IMR-90 (cell line): ENCODE measurements at regions not wholly inside any gene's neighbourhood (a gene's known extent, or its start where the extent isn't known, plus 50 kb on each side); places are given as distances from the start of the nearest gene placed in this dataset.

Source experiments
- ATAC-seq: fragments of 200-7000 bp; cut with Tn5 transposase; 2 replicates; pipeline ENCODE4 v1.9.1; 2020; ENCODE audit warnings: low read depth, mild to moderate bottlenecking, moderate library complexity
- BruUV-seq: library from RNA; stranded (reverse); fragments of 400-500 nt; replicated peaks from 2 replicates; lab custom pipeline; 2021; lab: Mats Ljungman, UMichigan
- CTCF ChIA-PET: fragments of 300-600 bp; formaldehyde crosslinking; extraction: SDS; loops from one replicate; lab custom pipeline; 2021; ENCODE audit warnings: antibody characterized with exemption; lab: Yijun Ruan, JAX
- POLR2A ChIA-PET: fragments of 300-600 bp; sonication (Branson Sonifier 250); formaldehyde crosslinking; loops from one replicate; lab custom pipeline; 2022; ENCODE audit warnings: antibody characterized with exemption; ENCODE audit not compliant: unreplicated experiment; lab: Charles Lee
- DNase-seq: peaks from one replicate; pipeline ENCODE4 v3.0.0; 2013
- H2AFZ ChIP-seq: replicated peaks from 2 replicates; pipeline ENCODE3; 2013; ENCODE audit warnings: low read length, mild to moderate bottlenecking; ENCODE audit not compliant: poor library complexity
- H2AK5ac ChIP-seq: 2 replicates; pipeline ENCODE4 v1.6.1; 2013; ENCODE audit warnings: low read depth, low read length, inconsistent platforms
- H2AK9ac ChIP-seq: replicated peaks from 2 replicates; pipeline ENCODE3; 2013; ENCODE audit warnings: mild to moderate bottlenecking, low read depth, low read length, moderate library complexity; ENCODE audit not compliant: poor library complexity
- H2BK120ac ChIP-seq: 2 replicates; pipeline ENCODE4 v1.6.1; 2013; ENCODE audit warnings: low read depth, low read length, inconsistent platforms
- H2BK15ac ChIP-seq: 3 replicates; pipeline ENCODE4 v1.6.1; 2013; ENCODE audit warnings: low read depth, low read length, inconsistent platforms
- H2BK20ac ChIP-seq: 2 replicates; pipeline ENCODE4 v1.6.1; 2013; ENCODE audit warnings: low read depth, mild to moderate bottlenecking, inconsistent platforms, low read length, moderate library complexity
- H2BK5ac ChIP-seq: 2 replicates; pipeline ENCODE4 v1.6.1; 2013; ENCODE audit warnings: mild to moderate bottlenecking, low read depth, low read length, inconsistent platforms; ENCODE audit not compliant: poor library complexity, severe bottlenecking
- H3K14ac ChIP-seq: replicated peaks from 2 replicates; pipeline ENCODE4 v1.6.1; 2013; ENCODE audit warnings: low read depth, low read length, inconsistent platforms
- H3K18ac ChIP-seq: 2 replicates; pipeline ENCODE4 v1.6.1; 2013; ENCODE audit warnings: low read depth, low read length, control low read depth
- H3K23ac ChIP-seq: 2 replicates; pipeline ENCODE4 v1.6.1; 2013; ENCODE audit warnings: low read depth, low read length, inconsistent platforms
- H3K27ac ChIP-seq: 2 replicates; pipeline ENCODE4 v1.5.1; 2013; ENCODE audit warnings: mild to moderate bottlenecking, control low read depth, low read length; ENCODE audit not compliant: insufficient read depth
- H3K27me3 ChIP-seq: 2 replicates; pipeline ENCODE4 v1.6.1; 2013; ENCODE audit warnings: low read length; ENCODE audit not compliant: control insufficient read depth, insufficient read depth
- H3K36me3 ChIP-seq: 2 replicates; pipeline ENCODE4 v1.6.1; 2013; ENCODE audit warnings: low read length, mixed read lengths; ENCODE audit not compliant: control insufficient read depth, insufficient read depth
- H3K4ac ChIP-seq: 2 replicates; pipeline ENCODE4 v1.6.1; 2013; ENCODE audit warnings: low read depth, low read length, inconsistent platforms
- H3K4me1 ChIP-seq: 2 replicates; pipeline ENCODE4 v1.6.1; 2013; ENCODE audit warnings: low read length, mixed read lengths; ENCODE audit not compliant: control insufficient read depth, insufficient read depth
- H3K4me2 ChIP-seq: 2 replicates; pipeline ENCODE4 v1.6.1; 2013; ENCODE audit warnings: low read depth, mild to moderate bottlenecking, control low read depth, low read length, moderate library complexity
- H3K4me3 ChIP-seq: 2 replicates; pipeline ENCODE4 v1.5.1; 2013; ENCODE audit warnings: low read depth, mild to moderate bottlenecking, control low read depth, low read length, moderate library complexity; ENCODE audit not compliant: insufficient read depth
- H3K56ac ChIP-seq: 2 replicates; pipeline ENCODE4 v1.6.1; 2013; ENCODE audit warnings: low read length, inconsistent platforms; ENCODE audit not compliant: insufficient read depth; ENCODE audit errors: extremely low read depth
- H3K79me1 ChIP-seq, 2 experiments: 2 replicates each; pipeline ENCODE4 v1.6.1; 2013; ENCODE audit warnings: low read length in 2 of 2, inconsistent platforms in 1 of 2, low read depth in 1 of 2
- H3K9ac ChIP-seq: 2 replicates; pipeline ENCODE4 v1.6.1; 2013; ENCODE audit warnings: low read depth, low read length, control low read depth
- H3K9me1 ChIP-seq: 2 replicates; pipeline ENCODE4 v1.6.1; 2013; ENCODE audit warnings: low read length, inconsistent platforms; ENCODE audit not compliant: insufficient read depth
- H3K9me3 ChIP-seq: 2 replicates; pipeline ENCODE4 v1.6.1; 2013; ENCODE audit warnings: low read length; ENCODE audit not compliant: control insufficient read depth, insufficient read depth
- H4K20me1 ChIP-seq: 2 replicates; pipeline ENCODE4 v1.6.1; 2013; ENCODE audit warnings: low read length, inconsistent platforms; ENCODE audit not compliant: insufficient read depth
- H4K5ac ChIP-seq: 2 replicates; pipeline ENCODE4 v1.6.1; 2013; ENCODE audit warnings: mild to moderate bottlenecking, low read depth, low read length, control low read depth
- H4K8ac ChIP-seq, 2 experiments: 2 replicates each; pipeline ENCODE4 v1.6.1; 2013; ENCODE audit warnings: low read depth in 2 of 2, low read length in 2 of 2, control low read depth in 1 of 2, inconsistent platforms in 1 of 2
- H4K91ac ChIP-seq: 2 replicates; pipeline ENCODE4 v1.6.1; 2013; ENCODE audit warnings: low read depth, low read length, inconsistent platforms; ENCODE audit not compliant: insufficient read depth
- BHLHE40 ChIP-seq: fragments of 150-350 bp; IDR thresholded peaks from 2 replicates; pipeline ENCODE4 v1.6.1; 2016; ENCODE audit warnings: mild to moderate bottlenecking, low read depth, low read length
- POLR2A ChIP-seq: IDR thresholded peaks from 2 replicates; pipeline ENCODE4 v1.6.1; 2012; ENCODE audit warnings: mild to moderate bottlenecking, low read depth, low read length
- WGBS, 2 experiments: methylation state at CpG; one replicate each; pipeline versions ENCODE4 v1.1.5 to v1.1.7; 2013; ENCODE audit warnings: missing lambda C conversion rate in 2 of 2; ENCODE audit not compliant: insufficient read length in 1 of 2; ENCODE audit errors: extremely low coverage in 2 of 2; 5-methylcytosine and 5-hydroxymethylcytosine counted together
- dilution Hi-C: fragments of 300-500 bp; cut with HindIII; formaldehyde crosslinking; loops from one replicate; pipeline ENCODE4 v1.14.3; 2018; ENCODE audit warnings: low sequenced_read_pairs; ENCODE audit not compliant: unreplicated experiment
- in situ Hi-C: fragments of 300-500 bp; cut with MboI; formaldehyde crosslinking; loops from 3 replicates; pipeline ENCODE4 v1.14.3; 2019; ENCODE audit warnings: low sequenced_read_pairs, inconsistent platforms, mixed read lengths
- intact Hi-C: fragments of 100-400 bp; cut with micrococcal nuclease; formaldehyde crosslinking; loops from 2 replicates; pipeline ENCODE4 v1.10.0; 2022

GRCh38 chr3:159852821-159853505 lies 135.7 kb upstream of the IL12A start:
- H3K18ac ChIP-seq, result peak overlapping the region; percentile 97
- H3K9me3 ChIP-seq, result no peaks in the 10 kb centered on the region
- dilution Hi-C loops, result no loop called here
- H2BK5ac ChIP-seq, result peak overlapping the region; percentile 91
- POLR2A ChIA-PET, result no interaction called here
- peaks cover 28 to 65% of the 10 kb centered on the region in 2 experiments for H3K79me1 ChIP-seq
- DNase-seq (peak; percentile 56), ATAC-seq (peak; percentile 19)
- peak overlapping the region; percentile 65 for H3K56ac ChIP-seq
- in situ Hi-C loops, result no loop called here
- H3K9me1 ChIP-seq, result peaks cover 14% of the 10 kb centered on the region
- peak overlapping the region; percentile 68 for H3K27ac ChIP-seq
- peaks cover 8% of the 10 kb centered on the region; the same call in 1 of the 2 replicates for H4K20me1 ChIP-seq
- H2BK15ac ChIP-seq, result peak overlapping the region; percentile 5; the same call in 2 of the 3 replicates
- no peak for TF ChIP-seq BHLHE40
- 0 out of 2 replicates have a peak, but pooled peaks have one; percentile 25 for TF ChIP-seq POLR2A
- H4K8ac ChIP-seq, result peak overlapping the region in 1 of 2 experiments; percentile 82; a peak in 2 of 4 replicates
- peak overlapping the region; percentile 60 for H2BK20ac ChIP-seq
- no TSS peak for BruUV-seq
- peak overlapping the region; percentile 74 for H3K14ac ChIP-seq
- H4K91ac ChIP-seq, result peak overlapping the region; percentile 80
- H3K4me3 ChIP-seq, result peak overlapping the region; percentile 21; the same call in 1 of the 2 replicates
- H2AK5ac ChIP-seq, result peak overlapping the region; percentile 37
- peak overlapping the region; percentile 11 for H2AK9ac ChIP-seq
- H3K4ac ChIP-seq, result peak overlapping the region; percentile 82
- peak overlapping the region; percentile 75 for H2AFZ ChIP-seq
- WGBS, 2 experiments, result 28% methylated on average over 5 of the region's 11 CpGs; no CpG with 5 or more reads in 1 of the 2 experiments
- H3K36me3 ChIP-seq, result no peaks in the 10 kb centered on the region
- peak overlapping the region; percentile 76 for H3K4me2 ChIP-seq
- H3K9ac ChIP-seq, result peak overlapping the region; percentile 67
- intact Hi-C loops, result loop anchor here (1.0 kb wide), 1 partner anchor 9 kb away; no protein-coding TSS in a partner anchor
- CTCF ChIA-PET, result interaction anchor here (1.1 to 3.3 kb wide), 2 partner anchors 17 to 32 kb away, joined by 3 to 14 read pairs; no protein-coding TSS in a partner anchor
- H3K23ac ChIP-seq, result peak overlapping the region; percentile 71
- H4K5ac ChIP-seq, result peak overlapping the region; percentile 73
- no peaks in the 10 kb centered on the region for H3K27me3 ChIP-seq
- H3K4me1 ChIP-seq, result peaks cover 19% of the 10 kb centered on the region
- peak overlapping the region; percentile 89 for H2BK120ac ChIP-seq
